SK-N-SH treated with all-trans-retinoic acid at 6 μM for 48 hours (cell line): ENCODE measurements at regions not wholly inside any gene's neighbourhood (a gene's known extent, or its start where the extent isn't known, plus 50 kb on each side); places are given as distances from the start of the nearest gene placed in this dataset.
"Not testable (repeated sequence)": the region's sequence is repeated elsewhere in the genome, so short reads cannot be mapped to it uniquely, and the experiment has no call there.

Experiments used
- ATAC-seq: fragments of 200-7000 bp; cut with Tn5 transposase; 3 replicates; pipeline ENCODE4 v1.9.1; 2020; ENCODE audit warnings: mild to moderate bottlenecking, moderate library complexity
- ARNTL ChIP-seq: fragments of 450-650 bp; formaldehyde crosslinking; IDR thresholded peaks from 2 replicates; pipeline ENCODE4 v1.5.0; 2020; ENCODE audit warnings: low read depth, mild to moderate bottlenecking, moderate library complexity, borderline replicate concordance
- CREB5 ChIP-seq: fragments of 250-450 bp; sonication (Bioruptor Pico); IDR thresholded peaks from 2 replicates; pipeline ENCODE4 v1.5.1; 2020; ENCODE audit warnings: low read depth, mild to moderate bottlenecking, moderate library complexity
- CSDC2 ChIP-seq: fragments of 250-450 bp; sonication (Bioruptor Pico); IDR thresholded peaks from 2 replicates; pipeline ENCODE4 v1.5.0; 2020; ENCODE audit warnings: mild to moderate bottlenecking, moderate library complexity
- ESRRG ChIP-seq: fragments of 250-450 bp; sonication (Bioruptor Pico); IDR thresholded peaks from 2 replicates; pipeline ENCODE4 v1.6.1; 2021; ENCODE audit warnings: mild to moderate bottlenecking
- GLIS3 ChIP-seq: fragments of 250-450 bp; sonication (Bioruptor Pico); IDR thresholded peaks from 2 replicates; pipeline ENCODE4 v1.5.0; 2020; ENCODE audit warnings: mild to moderate bottlenecking, moderate library complexity
- ISL1 ChIP-seq: fragments of 250-450 bp; sonication (Bioruptor Pico); IDR thresholded peaks from 2 replicates; pipeline ENCODE4 v2.1.2; 2022; ENCODE audit warnings: mild to moderate bottlenecking, moderate library complexity
- OSR1 ChIP-seq: fragments of 250-450 bp; sonication (Bioruptor Pico); IDR thresholded peaks from 2 replicates; pipeline ENCODE4 v1.8.0; 2022; ENCODE audit warnings: moderate library complexity, mild to moderate bottlenecking, inconsistent platforms
- POU6F1 ChIP-seq: fragments of 250-450 bp; sonication (Bioruptor Pico); IDR thresholded peaks from 2 replicates; pipeline ENCODE4 v1.8.0; 2021; ENCODE audit warnings: low read depth, mild to moderate bottlenecking, moderate library complexity, borderline replicate concordance
- PPARA ChIP-seq: fragments of 250-450 bp; sonication (Bioruptor Pico); IDR thresholded peaks from 2 replicates; pipeline ENCODE4 v1.5.0; 2020; ENCODE audit warnings: mild to moderate bottlenecking, borderline replicate concordance
- RARB ChIP-seq: fragments of 250-450 bp; sonication (Bioruptor Pico); IDR thresholded peaks from 2 replicates; pipeline ENCODE4 v1.8.0; 2021; ENCODE audit warnings: mild to moderate bottlenecking, moderate library complexity
- SNAI2 ChIP-seq: fragments of 250-450 bp; sonication (Bioruptor Pico); IDR thresholded peaks from 2 replicates; pipeline ENCODE4 v1.5.0; 2020; ENCODE audit warnings: mild to moderate bottlenecking, moderate library complexity
- TCF4 ChIP-seq: fragments of 250-450 bp; sonication (Bioruptor Pico); IDR thresholded peaks from 2 replicates; pipeline ENCODE4 v1.8.0; 2021; ENCODE audit warnings: mild to moderate bottlenecking, moderate library complexity, borderline replicate concordance
- ZC3H10 ChIP-seq: fragments of 250-450 bp; sonication (Bioruptor Pico); IDR thresholded peaks from 2 replicates; pipeline ENCODE4 v1.5.1; 2021; ENCODE audit warnings: mild to moderate bottlenecking, moderate library complexity
- ZFP3 ChIP-seq: fragments of 250-450 bp; sonication (Bioruptor Pico); IDR thresholded peaks from 2 replicates; pipeline ENCODE4 v1.5.0; 2020; ENCODE audit warnings: mild to moderate bottlenecking, moderate library complexity
- ZFP30 ChIP-seq: fragments of 450-650 bp; formaldehyde crosslinking; IDR thresholded peaks from 2 replicates; pipeline ENCODE4 v1.5.0; 2022; ENCODE audit warnings: mild to moderate bottlenecking, moderate library complexity
- ZNF565 ChIP-seq: fragments of 450-650 bp; formaldehyde crosslinking; conservative IDR thresholded peaks from 2 replicates; pipeline ENCODE4 v1.5.0; 2020; ENCODE audit warnings: low read depth, mild to moderate bottlenecking, moderate library complexity
- ZNF70 ChIP-seq: fragments of 450-650 bp; formaldehyde crosslinking; IDR thresholded peaks from 2 replicates; pipeline ENCODE4 v1.5.0; 2020; ENCODE audit warnings: mild to moderate bottlenecking, moderate library complexity
- ZNF8 ChIP-seq: fragments of 450-650 bp; formaldehyde crosslinking; IDR thresholded peaks from 2 replicates; pipeline ENCODE4 v1.5.0; 2020; ENCODE audit warnings: mild to moderate bottlenecking, moderate library complexity
- TF ChIP-seq, protein P1 (sequence below): fragments of 250-450 bp; sonication (Bioruptor Pico); IDR thresholded peaks from 2 replicates; pipeline ENCODE4 v1.8.0; 2020; ENCODE audit warnings: mild to moderate bottlenecking, moderate library complexity, borderline replicate concordance
- TF ChIP-seq, protein P2 (sequence below): fragments of 250-450 bp; sonication (Bioruptor Pico); IDR thresholded peaks from 2 replicates; pipeline ENCODE4 v1.5.1; 2021; ENCODE audit warnings: mild to moderate bottlenecking, moderate library complexity

GRCh38 chr3:169009453-169009852, 654.1 kb downstream of the MECOM start:
- TF ChIP-seq ISL1 (CRISPR knock-in tag), result no peak
- no peak for TF ChIP-seq ZFP30 (CRISPR knock-in tag)
- TF ChIP-seq, protein P1, sequence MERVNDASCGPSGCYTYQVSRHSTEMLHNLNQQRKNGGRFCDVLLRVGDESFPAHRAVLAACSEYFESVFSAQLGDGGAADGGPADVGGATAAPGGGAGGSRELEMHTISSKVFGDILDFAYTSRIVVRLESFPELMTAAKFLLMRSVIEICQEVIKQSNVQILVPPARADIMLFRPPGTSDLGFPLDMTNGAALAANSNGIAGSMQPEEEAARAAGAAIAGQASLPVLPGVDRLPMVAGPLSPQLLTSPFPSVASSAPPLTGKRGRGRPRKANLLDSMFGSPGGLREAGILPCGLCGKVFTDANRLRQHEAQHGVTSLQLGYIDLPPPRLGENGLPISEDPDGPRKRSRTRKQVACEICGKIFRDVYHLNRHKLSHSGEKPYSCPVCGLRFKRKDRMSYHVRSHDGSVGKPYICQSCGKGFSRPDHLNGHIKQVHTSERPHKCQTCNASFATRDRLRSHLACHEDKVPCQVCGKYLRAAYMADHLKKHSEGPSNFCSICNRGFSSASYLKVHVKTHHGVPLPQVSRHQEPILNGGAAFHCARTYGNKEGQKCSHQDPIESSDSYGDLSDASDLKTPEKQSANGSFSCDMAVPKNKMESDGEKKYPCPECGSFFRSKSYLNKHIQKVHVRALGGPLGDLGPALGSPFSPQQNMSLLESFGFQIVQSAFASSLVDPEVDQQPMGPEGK (CRISPR knock-in tag), result no peak
- TF ChIP-seq RARB (CRISPR knock-in tag), result no peak
- no peak for TF ChIP-seq ESRRG
- no peak for TF ChIP-seq ZFP3 (CRISPR knock-in tag)
- TF ChIP-seq ARNTL (CRISPR knock-in tag), result no peak
- TF ChIP-seq GLIS3, result no peak
- TF ChIP-seq OSR1 (CRISPR knock-in tag), result no peak
- no peak for TF ChIP-seq CREB5 (CRISPR knock-in tag)
- TF ChIP-seq ZNF565 (CRISPR knock-in tag), result no peak
- ATAC-seq, result no peak

DNA sequence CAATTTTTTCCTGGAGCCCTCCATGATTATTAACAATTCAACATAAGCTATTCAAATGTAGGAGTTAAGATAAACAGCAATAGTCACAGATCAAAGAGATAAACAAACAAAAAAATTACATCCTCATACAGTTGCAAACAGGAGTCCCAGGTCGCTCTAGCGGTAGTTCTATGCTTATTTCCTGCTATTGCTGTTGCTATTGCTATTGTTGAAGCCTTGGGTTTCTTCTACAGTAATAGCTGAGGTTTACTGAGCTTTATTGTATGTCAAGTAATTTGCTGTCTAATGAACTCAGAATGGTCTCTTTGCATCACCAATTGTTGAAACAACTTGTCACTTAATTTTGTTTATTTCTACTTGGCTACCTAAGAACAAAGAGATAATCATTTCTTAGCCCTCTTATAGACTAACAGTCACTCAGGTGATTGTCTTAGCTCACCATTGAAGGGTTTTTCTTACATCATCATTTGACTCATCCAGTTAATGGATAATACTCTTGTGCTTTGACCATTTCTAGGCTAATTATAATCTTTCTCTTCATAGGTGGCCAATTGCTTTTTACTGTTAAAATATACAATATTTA, 654.6 kb downstream of the MECOM start:
- TF ChIP-seq CSDC2 (CRISPR knock-in tag) (no peak), ESRRG (no peak), ZNF70 (no peak), GLIS3 (no peak), ZNF565 (CRISPR knock-in tag) (no peak), ISL1 (CRISPR knock-in tag) (no peak), TCF4 (CRISPR knock-in tag) (no peak), RARB (CRISPR knock-in tag) (no peak), SNAI2 (CRISPR knock-in tag) (no peak), ZNF8 (CRISPR knock-in tag) (no peak), ZC3H10 (CRISPR knock-in tag) (no peak), ARNTL (CRISPR knock-in tag) (no peak)
- TF ChIP-seq, protein P2, sequence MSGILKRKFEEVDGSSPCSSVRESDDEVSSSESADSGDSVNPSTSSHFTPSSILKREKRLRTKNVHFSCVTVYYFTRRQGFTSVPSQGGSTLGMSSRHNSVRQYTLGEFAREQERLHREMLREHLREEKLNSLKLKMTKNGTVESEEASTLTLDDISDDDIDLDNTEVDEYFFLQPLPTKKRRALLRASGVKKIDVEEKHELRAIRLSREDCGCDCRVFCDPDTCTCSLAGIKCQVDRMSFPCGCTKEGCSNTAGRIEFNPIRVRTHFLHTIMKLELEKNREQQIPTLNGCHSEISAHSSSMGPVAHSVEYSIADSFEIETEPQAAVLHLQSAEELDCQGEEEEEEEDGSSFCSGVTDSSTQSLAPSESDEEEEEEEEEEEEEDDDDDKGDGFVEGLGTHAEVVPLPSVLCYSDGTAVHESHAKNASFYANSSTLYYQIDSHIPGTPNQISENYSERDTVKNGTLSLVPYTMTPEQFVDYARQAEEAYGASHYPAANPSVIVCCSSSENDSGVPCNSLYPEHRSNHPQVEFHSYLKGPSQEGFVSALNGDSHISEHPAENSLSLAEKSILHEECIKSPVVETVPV (CRISPR knock-in tag), result no peak
- ATAC-seq, result no peak

DNA sequence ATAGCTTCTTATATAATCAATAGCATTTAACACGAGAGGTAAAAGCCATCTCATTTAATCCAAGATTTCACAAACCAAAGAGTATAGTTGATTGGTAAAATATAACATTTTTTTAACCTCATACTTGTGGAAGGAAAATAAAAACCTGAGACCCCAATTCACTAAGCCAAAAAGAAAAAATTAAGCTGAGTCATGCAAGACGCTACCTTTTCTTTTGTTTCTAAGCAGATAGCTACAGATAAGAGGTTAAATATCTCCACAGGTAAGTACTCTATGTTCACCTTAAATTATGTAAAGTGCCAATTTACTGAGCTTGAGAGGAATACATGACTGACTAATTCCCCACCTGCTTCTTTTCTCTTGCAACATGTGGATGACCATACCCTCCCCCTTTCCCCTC, 656.4 kb downstream of the MECOM start:
- no peak for ATAC-seq
- TF ChIP-seq, protein P2 (CRISPR knock-in tag), result no peak
- TF ChIP-seq ZFP3 (CRISPR knock-in tag), result no peak
- no peak for TF ChIP-seq ZC3H10 (CRISPR knock-in tag)
- TF ChIP-seq, all 23 proteins: peak for 0

DNA sequence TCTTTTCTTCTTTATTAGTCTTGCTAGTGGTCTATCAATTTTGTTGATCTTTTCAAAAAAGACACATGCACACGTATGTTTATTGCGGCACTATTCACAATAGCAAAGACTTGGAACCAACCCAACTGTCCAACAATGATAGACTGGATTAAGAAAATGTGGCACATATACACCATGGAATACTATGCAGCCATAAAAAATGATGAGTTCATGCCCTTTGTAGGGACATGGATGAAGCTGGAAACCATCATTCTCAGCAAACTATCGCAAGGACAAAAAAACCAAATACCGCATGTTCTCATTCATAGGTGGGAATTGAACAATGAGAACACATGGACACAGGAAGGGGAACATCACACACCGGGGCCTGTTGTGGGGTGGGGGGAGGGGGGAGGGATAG, 657.1 kb downstream of the MECOM start:
- ATAC-seq, result not testable (repeated sequence)

DNA sequence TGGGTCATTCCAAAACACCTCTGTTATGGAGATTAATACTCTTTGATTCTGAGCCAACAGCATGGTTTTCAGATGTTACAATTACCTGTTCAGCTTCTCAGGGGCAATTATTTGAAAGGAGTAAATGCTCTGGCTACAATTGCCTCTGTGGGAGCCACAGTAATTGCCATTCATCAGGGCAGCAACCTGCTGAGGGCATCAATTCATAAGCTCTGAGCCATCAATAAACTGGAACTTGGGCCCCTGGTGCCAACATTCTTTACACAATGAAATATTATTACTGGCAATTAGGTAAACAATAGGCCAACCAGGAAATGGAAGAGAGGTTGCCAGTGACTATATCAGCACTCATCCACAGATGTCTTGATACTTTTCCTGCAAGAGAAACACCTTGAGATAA, 660.8 kb downstream of the MECOM start:
- no peak for ATAC-seq
- TF ChIP-seq ESRRG, result no peak
- TF ChIP-seq TCF4 (CRISPR knock-in tag), result no peak
- no peak for TF ChIP-seq ZFP3 (CRISPR knock-in tag)
- no peak for TF ChIP-seq ZFP30 (CRISPR knock-in tag)
- no peak for TF ChIP-seq ISL1 (CRISPR knock-in tag)
- no peak for TF ChIP-seq CREB5 (CRISPR knock-in tag)
- TF ChIP-seq ZNF8 (CRISPR knock-in tag), result no peak
- TF ChIP-seq ARNTL (CRISPR knock-in tag), result no peak
- TF ChIP-seq, protein P2 (CRISPR knock-in tag), result no peak
- TF ChIP-seq, protein P1 (CRISPR knock-in tag), result no peak
- TF ChIP-seq OSR1 (CRISPR knock-in tag), result no peak
- no peak for TF ChIP-seq POU6F1 (CRISPR knock-in tag)
- no peak for TF ChIP-seq PPARA
- no peak for TF ChIP-seq RARB (CRISPR knock-in tag)
